IMR-90 (cell line): ENCODE measurements at regions not wholly inside any gene's neighbourhood (a gene's known extent, or its start where the extent isn't known, plus 50 kb on each side); places are given as distances from the start of the nearest gene placed in this dataset.

Source experiments
- ATAC-seq: fragments of 200-7000 bp; cut with Tn5 transposase; 2 replicates; pipeline ENCODE4 v1.9.1; 2020; ENCODE audit warnings: low read depth, mild to moderate bottlenecking, moderate library complexity
- BruUV-seq: library from RNA; stranded (reverse); fragments of 400-500 nt; replicated peaks from 2 replicates; lab custom pipeline; 2021; lab: Mats Ljungman, UMichigan
- CTCF ChIA-PET: fragments of 300-600 bp; formaldehyde crosslinking; extraction: SDS; loops from one replicate; lab custom pipeline; 2021; ENCODE audit warnings: antibody characterized with exemption; lab: Yijun Ruan, JAX
- POLR2A ChIA-PET: fragments of 300-600 bp; sonication (Branson Sonifier 250); formaldehyde crosslinking; loops from one replicate; lab custom pipeline; 2022; ENCODE audit warnings: antibody characterized with exemption; ENCODE audit not compliant: unreplicated experiment; lab: Charles Lee
- DNase-seq: peaks from one replicate; pipeline ENCODE4 v3.0.0; 2013
- H2AFZ ChIP-seq: replicated peaks from 2 replicates; pipeline ENCODE3; 2013; ENCODE audit warnings: low read length, mild to moderate bottlenecking; ENCODE audit not compliant: poor library complexity
- H2AK5ac ChIP-seq: 2 replicates; pipeline ENCODE4 v1.6.1; 2013; ENCODE audit warnings: low read depth, low read length, inconsistent platforms
- H2AK9ac ChIP-seq: replicated peaks from 2 replicates; pipeline ENCODE3; 2013; ENCODE audit warnings: mild to moderate bottlenecking, low read depth, low read length, moderate library complexity; ENCODE audit not compliant: poor library complexity
- H2BK120ac ChIP-seq: 2 replicates; pipeline ENCODE4 v1.6.1; 2013; ENCODE audit warnings: low read depth, low read length, inconsistent platforms
- H2BK15ac ChIP-seq: 3 replicates; pipeline ENCODE4 v1.6.1; 2013; ENCODE audit warnings: low read depth, low read length, inconsistent platforms
- H2BK20ac ChIP-seq: 2 replicates; pipeline ENCODE4 v1.6.1; 2013; ENCODE audit warnings: low read depth, mild to moderate bottlenecking, inconsistent platforms, low read length, moderate library complexity
- H2BK5ac ChIP-seq: 2 replicates; pipeline ENCODE4 v1.6.1; 2013; ENCODE audit warnings: mild to moderate bottlenecking, low read depth, low read length, inconsistent platforms; ENCODE audit not compliant: poor library complexity, severe bottlenecking
- H3K14ac ChIP-seq: replicated peaks from 2 replicates; pipeline ENCODE4 v1.6.1; 2013; ENCODE audit warnings: low read depth, low read length, inconsistent platforms
- H3K18ac ChIP-seq: 2 replicates; pipeline ENCODE4 v1.6.1; 2013; ENCODE audit warnings: low read depth, low read length, control low read depth
- H3K23ac ChIP-seq: 2 replicates; pipeline ENCODE4 v1.6.1; 2013; ENCODE audit warnings: low read depth, low read length, inconsistent platforms
- H3K27ac ChIP-seq: 2 replicates; pipeline ENCODE4 v1.5.1; 2013; ENCODE audit warnings: mild to moderate bottlenecking, control low read depth, low read length; ENCODE audit not compliant: insufficient read depth
- H3K27me3 ChIP-seq: 2 replicates; pipeline ENCODE4 v1.6.1; 2013; ENCODE audit warnings: low read length; ENCODE audit not compliant: control insufficient read depth, insufficient read depth
- H3K36me3 ChIP-seq: 2 replicates; pipeline ENCODE4 v1.6.1; 2013; ENCODE audit warnings: low read length, mixed read lengths; ENCODE audit not compliant: control insufficient read depth, insufficient read depth
- H3K4ac ChIP-seq: 2 replicates; pipeline ENCODE4 v1.6.1; 2013; ENCODE audit warnings: low read depth, low read length, inconsistent platforms
- H3K4me1 ChIP-seq: 2 replicates; pipeline ENCODE4 v1.6.1; 2013; ENCODE audit warnings: low read length, mixed read lengths; ENCODE audit not compliant: control insufficient read depth, insufficient read depth
- H3K4me2 ChIP-seq: 2 replicates; pipeline ENCODE4 v1.6.1; 2013; ENCODE audit warnings: low read depth, mild to moderate bottlenecking, control low read depth, low read length, moderate library complexity
- H3K4me3 ChIP-seq: 2 replicates; pipeline ENCODE4 v1.5.1; 2013; ENCODE audit warnings: low read depth, mild to moderate bottlenecking, control low read depth, low read length, moderate library complexity; ENCODE audit not compliant: insufficient read depth
- H3K56ac ChIP-seq: 2 replicates; pipeline ENCODE4 v1.6.1; 2013; ENCODE audit warnings: low read length, inconsistent platforms; ENCODE audit not compliant: insufficient read depth; ENCODE audit errors: extremely low read depth
- H3K79me1 ChIP-seq, 2 experiments: 2 replicates each; pipeline ENCODE4 v1.6.1; 2013; ENCODE audit warnings: low read length in 2 of 2, inconsistent platforms in 1 of 2, low read depth in 1 of 2
- H3K9ac ChIP-seq: 2 replicates; pipeline ENCODE4 v1.6.1; 2013; ENCODE audit warnings: low read depth, low read length, control low read depth
- H3K9me1 ChIP-seq: 2 replicates; pipeline ENCODE4 v1.6.1; 2013; ENCODE audit warnings: low read length, inconsistent platforms; ENCODE audit not compliant: insufficient read depth
- H3K9me3 ChIP-seq: 2 replicates; pipeline ENCODE4 v1.6.1; 2013; ENCODE audit warnings: low read length; ENCODE audit not compliant: control insufficient read depth, insufficient read depth
- H4K20me1 ChIP-seq: 2 replicates; pipeline ENCODE4 v1.6.1; 2013; ENCODE audit warnings: low read length, inconsistent platforms; ENCODE audit not compliant: insufficient read depth
- H4K5ac ChIP-seq: 2 replicates; pipeline ENCODE4 v1.6.1; 2013; ENCODE audit warnings: mild to moderate bottlenecking, low read depth, low read length, control low read depth
- H4K8ac ChIP-seq, 2 experiments: 2 replicates each; pipeline ENCODE4 v1.6.1; 2013; ENCODE audit warnings: low read depth in 2 of 2, low read length in 2 of 2, control low read depth in 1 of 2, inconsistent platforms in 1 of 2
- H4K91ac ChIP-seq: 2 replicates; pipeline ENCODE4 v1.6.1; 2013; ENCODE audit warnings: low read depth, low read length, inconsistent platforms; ENCODE audit not compliant: insufficient read depth
- BHLHE40 ChIP-seq: fragments of 150-350 bp; IDR thresholded peaks from 2 replicates; pipeline ENCODE4 v1.6.1; 2016; ENCODE audit warnings: mild to moderate bottlenecking, low read depth, low read length
- CEBPB ChIP-seq: IDR thresholded peaks from 2 replicates; pipeline ENCODE4 v1.6.1; 2012; ENCODE audit warnings: low read depth, low read length, improper control_type of control experiment
- CHD1 ChIP-seq: IDR thresholded peaks from 2 replicates; pipeline ENCODE4 v1.6.1; 2012; ENCODE audit warnings: low read depth, low read length, improper control_type of control experiment
- FOS ChIP-seq: fragments of 150-350 bp; IDR thresholded peaks from 2 replicates; pipeline ENCODE4 v1.6.1; 2016; ENCODE audit warnings: low read depth, low read length
- MAFK ChIP-seq: IDR thresholded peaks from 2 replicates; pipeline ENCODE4 v1.6.1; 2012; ENCODE audit warnings: low read depth, low read length, improper control_type of control experiment
- MAZ ChIP-seq: IDR thresholded peaks from 2 replicates; pipeline ENCODE4 v1.6.1; 2012; ENCODE audit warnings: low read depth, mild to moderate bottlenecking, low read length, improper control_type of control experiment, moderate library complexity, borderline replicate concordance
- MXI1 ChIP-seq: IDR thresholded peaks from 2 replicates; pipeline ENCODE4 v1.6.1; 2012; ENCODE audit warnings: low read depth, mild to moderate bottlenecking, low read length, moderate library complexity, borderline replicate concordance
- NFE2L2 ChIP-seq: fragments of 150-350 bp; IDR thresholded peaks from 2 replicates; pipeline ENCODE4 v1.6.1; 2016; ENCODE audit warnings: low read depth, mild to moderate bottlenecking, low read length
- POLR2A ChIP-seq: IDR thresholded peaks from 2 replicates; pipeline ENCODE4 v1.6.1; 2012; ENCODE audit warnings: mild to moderate bottlenecking, low read depth, low read length
- RAD21 ChIP-seq: IDR thresholded peaks from 2 replicates; pipeline ENCODE4 v1.6.1; 2012; ENCODE audit warnings: low read length, improper control_type of control experiment
- RCOR1 ChIP-seq: IDR thresholded peaks from 2 replicates; pipeline ENCODE4 v1.6.1; 2012; ENCODE audit warnings: mild to moderate bottlenecking, low read length, improper control_type of control experiment; ENCODE audit not compliant: insufficient replicate concordance
- RFX5 ChIP-seq: IDR thresholded peaks from 2 replicates; pipeline ENCODE4 v1.8.0; 2012; ENCODE audit warnings: low read depth, mild to moderate bottlenecking, low read length, moderate library complexity
- SMC3 ChIP-seq: fragments of 150-350 bp; IDR thresholded peaks from 2 replicates; pipeline ENCODE4 v1.6.1; 2016; ENCODE audit warnings: low read depth, mild to moderate bottlenecking, antibody characterized with exemption, low read length, moderate library complexity
- dilution Hi-C: fragments of 300-500 bp; cut with HindIII; formaldehyde crosslinking; loops from one replicate; pipeline ENCODE4 v1.14.3; 2018; ENCODE audit warnings: low sequenced_read_pairs; ENCODE audit not compliant: unreplicated experiment
- in situ Hi-C: fragments of 300-500 bp; cut with MboI; formaldehyde crosslinking; loops from 3 replicates; pipeline ENCODE4 v1.14.3; 2019; ENCODE audit warnings: low sequenced_read_pairs, inconsistent platforms, mixed read lengths
- intact Hi-C: fragments of 100-400 bp; cut with micrococcal nuclease; formaldehyde crosslinking; loops from 2 replicates; pipeline ENCODE4 v1.10.0; 2022
- TF ChIP-seq, protein P1 (sequence below): fragments of 150-350 bp; IDR thresholded peaks from 2 replicates; pipeline ENCODE4 v1.6.1; 2017; ENCODE audit warnings: mild to moderate bottlenecking, antibody characterized with exemption, low read length, low read depth
- TF ChIP-seq, protein P2 (sequence below): conservative IDR thresholded peaks from 2 replicates; pipeline ENCODE4 v1.5.1; 2012; ENCODE audit warnings: mild to moderate bottlenecking, low read depth, low read length, improper control_type of control experiment
- TF ChIP-seq, protein P3 (sequence below): fragments of 150-350 bp; IDR thresholded peaks from 2 replicates; pipeline ENCODE4 v1.6.1; 2016; ENCODE audit warnings: low read depth, mild to moderate bottlenecking, low read length, moderate library complexity, borderline replicate concordance

DNA sequence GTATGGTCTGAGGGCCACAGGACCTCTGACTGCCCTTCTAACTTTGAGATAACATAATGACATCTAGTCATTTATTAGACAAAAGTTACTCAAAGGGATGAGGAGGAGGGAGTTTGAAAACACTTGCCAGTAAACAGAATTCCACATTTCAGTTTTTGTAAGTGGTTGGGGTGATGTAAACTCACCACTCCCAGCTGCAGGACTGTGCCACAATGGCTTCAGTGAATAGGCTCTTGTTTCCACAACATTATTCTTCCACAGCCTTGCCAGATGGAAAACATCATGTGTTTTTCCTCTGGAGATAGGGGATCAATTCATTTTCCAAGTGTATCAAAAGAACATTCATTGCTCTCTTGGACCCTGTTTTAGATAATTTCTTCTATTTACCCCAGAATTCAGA is 147.2 kb upstream of the BDNF start:
- peaks cover 5% of the 10 kb centered on the region for H3K9me3 ChIP-seq
- no peak overlapping the region for H2BK20ac ChIP-seq
- no peak overlapping the region for H3K23ac ChIP-seq
- H3K79me1 ChIP-seq = no peaks in the 10 kb centered on the region
- no peak overlapping the region for H3K18ac ChIP-seq
- H2AFZ ChIP-seq = no peak overlapping the region
- CTCF ChIA-PET = no interaction called here
- ATAC-seq = peak; percentile 61
- no peak overlapping the region for H2BK15ac ChIP-seq
- H2AK9ac ChIP-seq = no peak overlapping the region
- H3K4me3 ChIP-seq = no peak overlapping the region
- H4K8ac ChIP-seq = no peak overlapping the region
- no TSS peak for BruUV-seq
- no peak overlapping the region for H4K91ac ChIP-seq
- no peaks in the 10 kb centered on the region for H4K20me1 ChIP-seq
- H4K5ac ChIP-seq = no peak overlapping the region
- H3K27me3 ChIP-seq = no peaks in the 10 kb centered on the region
- no peak overlapping the region for H2BK5ac ChIP-seq
- intact Hi-C loops = no loop called here
- POLR2A ChIA-PET = no interaction called here
- H3K27ac ChIP-seq = no peak overlapping the region
- no peak overlapping the region for H3K4me2 ChIP-seq
- in situ Hi-C loops = no loop called here
- no peak overlapping the region for H3K14ac ChIP-seq
- H3K4ac ChIP-seq = no peak overlapping the region
- TF ChIP-seq, protein P1, sequence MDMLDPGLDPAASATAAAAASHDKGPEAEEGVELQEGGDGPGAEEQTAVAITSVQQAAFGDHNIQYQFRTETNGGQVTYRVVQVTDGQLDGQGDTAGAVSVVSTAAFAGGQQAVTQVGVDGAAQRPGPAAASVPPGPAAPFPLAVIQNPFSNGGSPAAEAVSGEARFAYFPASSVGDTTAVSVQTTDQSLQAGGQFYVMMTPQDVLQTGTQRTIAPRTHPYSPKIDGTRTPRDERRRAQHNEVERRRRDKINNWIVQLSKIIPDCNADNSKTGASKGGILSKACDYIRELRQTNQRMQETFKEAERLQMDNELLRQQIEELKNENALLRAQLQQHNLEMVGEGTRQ = no peak
- no peak for TF ChIP-seq RFX5
- no peak for TF ChIP-seq CEBPB
- TF ChIP-seq MAZ = no peak
- TF ChIP-seq CHD1 = no peak
- TF ChIP-seq, protein P2, sequence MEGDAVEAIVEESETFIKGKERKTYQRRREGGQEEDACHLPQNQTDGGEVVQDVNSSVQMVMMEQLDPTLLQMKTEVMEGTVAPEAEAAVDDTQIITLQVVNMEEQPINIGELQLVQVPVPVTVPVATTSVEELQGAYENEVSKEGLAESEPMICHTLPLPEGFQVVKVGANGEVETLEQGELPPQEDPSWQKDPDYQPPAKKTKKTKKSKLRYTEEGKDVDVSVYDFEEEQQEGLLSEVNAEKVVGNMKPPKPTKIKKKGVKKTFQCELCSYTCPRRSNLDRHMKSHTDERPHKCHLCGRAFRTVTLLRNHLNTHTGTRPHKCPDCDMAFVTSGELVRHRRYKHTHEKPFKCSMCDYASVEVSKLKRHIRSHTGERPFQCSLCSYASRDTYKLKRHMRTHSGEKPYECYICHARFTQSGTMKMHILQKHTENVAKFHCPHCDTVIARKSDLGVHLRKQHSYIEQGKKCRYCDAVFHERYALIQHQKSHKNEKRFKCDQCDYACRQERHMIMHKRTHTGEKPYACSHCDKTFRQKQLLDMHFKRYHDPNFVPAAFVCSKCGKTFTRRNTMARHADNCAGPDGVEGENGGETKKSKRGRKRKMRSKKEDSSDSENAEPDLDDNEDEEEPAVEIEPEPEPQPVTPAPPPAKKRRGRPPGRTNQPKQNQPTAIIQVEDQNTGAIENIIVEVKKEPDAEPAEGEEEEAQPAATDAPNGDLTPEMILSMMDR = no peak
- TF ChIP-seq, protein P3, sequence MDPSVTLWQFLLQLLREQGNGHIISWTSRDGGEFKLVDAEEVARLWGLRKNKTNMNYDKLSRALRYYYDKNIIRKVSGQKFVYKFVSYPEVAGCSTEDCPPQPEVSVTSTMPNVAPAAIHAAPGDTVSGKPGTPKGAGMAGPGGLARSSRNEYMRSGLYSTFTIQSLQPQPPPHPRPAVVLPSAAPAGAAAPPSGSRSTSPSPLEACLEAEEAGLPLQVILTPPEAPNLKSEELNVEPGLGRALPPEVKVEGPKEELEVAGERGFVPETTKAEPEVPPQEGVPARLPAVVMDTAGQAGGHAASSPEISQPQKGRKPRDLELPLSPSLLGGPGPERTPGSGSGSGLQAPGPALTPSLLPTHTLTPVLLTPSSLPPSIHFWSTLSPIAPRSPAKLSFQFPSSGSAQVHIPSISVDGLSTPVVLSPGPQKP = no peak
- no peak for TF ChIP-seq FOS
- TF ChIP-seq RAD21 = no peak
- TF ChIP-seq POLR2A = no peak
- no peak for TF ChIP-seq RCOR1
- no peak for TF ChIP-seq SMC3
- no peak for TF ChIP-seq BHLHE40
- TF ChIP-seq NFE2L2 = no peak
- no peak for TF ChIP-seq MAFK
- no peak for TF ChIP-seq MXI1
- H2BK120ac ChIP-seq = no peak overlapping the region
- dilution Hi-C loops = no loop called here
- H3K36me3 ChIP-seq = no peaks in the 10 kb centered on the region
- H2AK5ac ChIP-seq = no peak overlapping the region
- H3K4me1 ChIP-seq = peaks cover 3% of the 10 kb centered on the region; the same call in 1 of the 2 replicates
- DNase-seq = peak; percentile 14
- H3K9ac ChIP-seq = no peak overlapping the region
- H3K56ac ChIP-seq = no peak overlapping the region
- no peaks in the 10 kb centered on the region for H3K9me1 ChIP-seq
